ENCODE measurements at regions not wholly inside any gene's neighbourhood (a gene's known extent, or its start where the extent isn't known, plus 50 kb on each side); places are given as distances from the start of the nearest gene placed in this dataset.
A peak's percentile ranks its signal among the peaks of the same experiment; 100 is the strongest.

- no peak for DNase-seq (ENCODE audit: low spot score)
Measured at GRCh38 chr7:31284106-31284505, 56.4 kb downstream of the NEUROD6 start.

- no peak for DNase-seq (ENCODE audit: low spot score)
Measured at GRCh38 chr7:31271641-31272405, 68.7 kb downstream of the NEUROD6 start.

- no peak for DNase-seq (ENCODE audit: low spot score)
Measured at GRCh38 chr7:31267486-31267885, 73.0 kb downstream of the NEUROD6 start.

GRCh38 chr7:31263338-31263737 is 77.2 kb downstream of the NEUROD6 start:
- DNase-seq (ENCODE audit: low spot score), result no peak

GRCh38 chr7:31261341-31261740 is 79.2 kb downstream of the NEUROD6 start:
- DNase-seq (ENCODE audit: low spot score), result no peak

GRCh38 chr7:31260851-31261250 is 79.7 kb downstream of the NEUROD6 start:
- DNase-seq (ENCODE audit: low spot score), result no peak

GRCh38 chr7:31258391-31258790 is 82.1 kb downstream of the NEUROD6 start:
- DNase-seq (ENCODE audit: low spot score), result no peak

- DNase-seq (ENCODE audit: low spot score), result no peak
Measured at GRCh38 chr7:31256506-31256905, 84.0 kb downstream of the NEUROD6 start.

GRCh38 chr7:31254926-31255325 is 85.6 kb downstream of the NEUROD6 start:
- no peak for DNase-seq (ENCODE audit: low spot score)

- DNase-seq (ENCODE audit: low spot score), result no peak
Measured at GRCh38 chr7:31253532-31253931, 87.0 kb downstream of the NEUROD6 start.

- no peak for DNase-seq (ENCODE audit: low spot score)
Measured at GRCh38 chr7:31251441-31251840, 89.1 kb downstream of the NEUROD6 start.

GRCh38 chr7:31249671-31250070 is 90.9 kb downstream of the NEUROD6 start:
- DNase-seq (ENCODE audit: low spot score), result no peak

- no peak for DNase-seq (ENCODE audit: low spot score)
Measured at GRCh38 chr7:31236868-31237267, 103.7 kb downstream of the NEUROD6 start.

GRCh38 chr7:31234836-31235605 is 105.5 kb downstream of the NEUROD6 start:
- DNase-seq (ENCODE audit: low spot score), result no peak

- DNase-seq (ENCODE audit: low spot score), result no peak
Measured at GRCh38 chr7:31228957-31229356, 111.6 kb downstream of the NEUROD6 start.

- DNase-seq (ENCODE audit: low spot score), result no peak
Measured at GRCh38 chr7:31214751-31215150, 125.8 kb downstream of the NEUROD6 start.

- no peak for DNase-seq (ENCODE audit: low spot score)
Measured at GRCh38 chr7:31211281-31211680, 129.2 kb downstream of the NEUROD6 start.

GRCh38 chr7:31204071-31204470 is 136.5 kb downstream of the NEUROD6 start:
- DNase-seq (ENCODE audit: low spot score), result no peak

- no peak for DNase-seq (ENCODE audit: low spot score)
Measured at GRCh38 chr7:31203551-31203950, 137.0 kb downstream of the NEUROD6 start.

GRCh38 chr7:31202801-31203200 is 137.7 kb downstream of the NEUROD6 start:
- DNase-seq (ENCODE audit: low spot score), result no peak

- peak; percentile 58 for DNase-seq (ENCODE audit: low spot score)
Measured at GRCh38 chr7:31192986-31193385, 140.9 kb downstream of the ADCYAP1R1 start.

GRCh38 chr7:31190906-31191305 is 138.8 kb downstream of the ADCYAP1R1 start:
- no peak for DNase-seq (ENCODE audit: low spot score)

GRCh38 chr7:31186202-31186601 is 134.1 kb downstream of the ADCYAP1R1 start:
- no peak for DNase-seq (ENCODE audit: low spot score)

All from pons (tissue), 1 donor.